SK-N-SH treated with all-trans-retinoic acid at 6 μM for 48 hours (cell line): ENCODE measurements at regions not wholly inside any gene's neighbourhood (a gene's known extent, or its start where the extent isn't known, plus 50 kb on each side); places are given as distances from the start of the nearest gene placed in this dataset.

Experiments
- ATAC-seq: fragments of 200-7000 bp; cut with Tn5 transposase; 3 replicates; pipeline ENCODE4 v1.9.1; 2020; ENCODE audit warnings: mild to moderate bottlenecking, moderate library complexity
- ARNTL ChIP-seq: fragments of 450-650 bp; formaldehyde crosslinking; IDR thresholded peaks from 2 replicates; pipeline ENCODE4 v1.5.0; 2020; ENCODE audit warnings: low read depth, mild to moderate bottlenecking, moderate library complexity, borderline replicate concordance
- CSDC2 ChIP-seq: fragments of 250-450 bp; sonication (Bioruptor Pico); IDR thresholded peaks from 2 replicates; pipeline ENCODE4 v1.5.0; 2020; ENCODE audit warnings: mild to moderate bottlenecking, moderate library complexity
- ESRRG ChIP-seq: fragments of 250-450 bp; sonication (Bioruptor Pico); IDR thresholded peaks from 2 replicates; pipeline ENCODE4 v1.6.1; 2021; ENCODE audit warnings: mild to moderate bottlenecking
- GLIS3 ChIP-seq: fragments of 250-450 bp; sonication (Bioruptor Pico); IDR thresholded peaks from 2 replicates; pipeline ENCODE4 v1.5.0; 2020; ENCODE audit warnings: mild to moderate bottlenecking, moderate library complexity
- ISL1 ChIP-seq: fragments of 250-450 bp; sonication (Bioruptor Pico); IDR thresholded peaks from 2 replicates; pipeline ENCODE4 v2.1.2; 2022; ENCODE audit warnings: mild to moderate bottlenecking, moderate library complexity
- OSR1 ChIP-seq: fragments of 250-450 bp; sonication (Bioruptor Pico); IDR thresholded peaks from 2 replicates; pipeline ENCODE4 v1.8.0; 2022; ENCODE audit warnings: moderate library complexity, mild to moderate bottlenecking, inconsistent platforms
- PATZ1 ChIP-seq: fragments of 250-450 bp; sonication (Bioruptor Pico); IDR thresholded peaks from 2 replicates; pipeline ENCODE4 v1.8.0; 2020; ENCODE audit warnings: mild to moderate bottlenecking, moderate library complexity, borderline replicate concordance
- POU6F1 ChIP-seq: fragments of 250-450 bp; sonication (Bioruptor Pico); IDR thresholded peaks from 2 replicates; pipeline ENCODE4 v1.8.0; 2021; ENCODE audit warnings: low read depth, mild to moderate bottlenecking, moderate library complexity, borderline replicate concordance
- PPARA ChIP-seq: fragments of 250-450 bp; sonication (Bioruptor Pico); IDR thresholded peaks from 2 replicates; pipeline ENCODE4 v1.5.0; 2020; ENCODE audit warnings: mild to moderate bottlenecking, borderline replicate concordance
- SNAI2 ChIP-seq: fragments of 250-450 bp; sonication (Bioruptor Pico); IDR thresholded peaks from 2 replicates; pipeline ENCODE4 v1.5.0; 2020; ENCODE audit warnings: mild to moderate bottlenecking, moderate library complexity
- TOX ChIP-seq: fragments of 250-450 bp; sonication (Bioruptor Pico); IDR thresholded peaks from 2 replicates; pipeline ENCODE4 v1.8.0; 2021; ENCODE audit warnings: mild to moderate bottlenecking, moderate library complexity, borderline replicate concordance
- TSHZ2 ChIP-seq: fragments of 250-450 bp; sonication (Bioruptor Pico); IDR thresholded peaks from 2 replicates; pipeline ENCODE4 v1.5.0; 2020; ENCODE audit warnings: mild to moderate bottlenecking, moderate library complexity
- ZFP3 ChIP-seq: fragments of 250-450 bp; sonication (Bioruptor Pico); IDR thresholded peaks from 2 replicates; pipeline ENCODE4 v1.5.0; 2020; ENCODE audit warnings: mild to moderate bottlenecking, moderate library complexity
- ZFP30 ChIP-seq: fragments of 450-650 bp; formaldehyde crosslinking; IDR thresholded peaks from 2 replicates; pipeline ENCODE4 v1.5.0; 2022; ENCODE audit warnings: mild to moderate bottlenecking, moderate library complexity
- ZNF565 ChIP-seq: fragments of 450-650 bp; formaldehyde crosslinking; conservative IDR thresholded peaks from 2 replicates; pipeline ENCODE4 v1.5.0; 2020; ENCODE audit warnings: low read depth, mild to moderate bottlenecking, moderate library complexity
- ZNF70 ChIP-seq: fragments of 450-650 bp; formaldehyde crosslinking; IDR thresholded peaks from 2 replicates; pipeline ENCODE4 v1.5.0; 2020; ENCODE audit warnings: mild to moderate bottlenecking, moderate library complexity
- ZNF8 ChIP-seq: fragments of 450-650 bp; formaldehyde crosslinking; IDR thresholded peaks from 2 replicates; pipeline ENCODE4 v1.5.0; 2020; ENCODE audit warnings: mild to moderate bottlenecking, moderate library complexity
- TF ChIP-seq, protein P1 (sequence below): fragments of 250-450 bp; sonication (Bioruptor Pico); IDR thresholded peaks from 2 replicates; pipeline ENCODE4 v1.5.1; 2020; ENCODE audit warnings: low read depth, mild to moderate bottlenecking, moderate library complexity
- TF ChIP-seq, protein P2 (sequence below): fragments of 250-450 bp; sonication (Bioruptor Pico); IDR thresholded peaks from 2 replicates; pipeline ENCODE4 v1.5.1; 2021; ENCODE audit warnings: mild to moderate bottlenecking, moderate library complexity

- ATAC-seq = no peak
Measured at GRCh38 chr16:86965331-86965730, 351.9 kb downstream of the C16orf95 start.

GRCh38 chr16:86965840-86966550 is 351.2 kb downstream of the C16orf95 start:
- ATAC-seq = peak; percentile 32; the same call in 2 of the 3 replicates
- TF ChIP-seq TSHZ2 (CRISPR knock-in tag) = no peak
- TF ChIP-seq ZNF8 (CRISPR knock-in tag) = no peak
- TF ChIP-seq ARNTL (CRISPR knock-in tag) = no peak
- TF ChIP-seq ESRRG (CRISPR knock-in tag) = no peak
- no peak for TF ChIP-seq PPARA
- TF ChIP-seq ISL1 (CRISPR knock-in tag) = no peak
- TF ChIP-seq GLIS3 (CRISPR knock-in tag) = no peak
- TF ChIP-seq ZFP3 = no peak
- no peak for TF ChIP-seq ZNF70 (CRISPR knock-in tag)
- TF ChIP-seq CSDC2 (CRISPR knock-in tag) = no peak
- TF ChIP-seq, protein P1, sequence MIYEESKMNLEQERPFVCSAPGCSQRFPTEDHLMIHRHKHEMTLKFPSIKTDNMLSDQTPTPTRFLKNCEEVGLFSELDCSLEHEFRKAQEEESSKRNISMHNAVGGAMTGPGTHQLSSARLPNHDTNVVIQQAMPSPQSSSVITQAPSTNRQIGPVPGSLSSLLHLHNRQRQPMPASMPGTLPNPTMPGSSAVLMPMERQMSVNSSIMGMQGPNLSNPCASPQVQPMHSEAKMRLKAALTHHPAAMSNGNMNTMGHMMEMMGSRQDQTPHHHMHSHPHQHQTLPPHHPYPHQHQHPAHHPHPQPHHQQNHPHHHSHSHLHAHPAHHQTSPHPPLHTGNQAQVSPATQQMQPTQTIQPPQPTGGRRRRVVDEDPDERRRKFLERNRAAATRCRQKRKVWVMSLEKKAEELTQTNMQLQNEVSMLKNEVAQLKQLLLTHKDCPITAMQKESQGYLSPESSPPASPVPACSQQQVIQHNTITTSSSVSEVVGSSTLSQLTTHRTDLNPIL (CRISPR knock-in tag) = no peak
- TF ChIP-seq, protein P2, sequence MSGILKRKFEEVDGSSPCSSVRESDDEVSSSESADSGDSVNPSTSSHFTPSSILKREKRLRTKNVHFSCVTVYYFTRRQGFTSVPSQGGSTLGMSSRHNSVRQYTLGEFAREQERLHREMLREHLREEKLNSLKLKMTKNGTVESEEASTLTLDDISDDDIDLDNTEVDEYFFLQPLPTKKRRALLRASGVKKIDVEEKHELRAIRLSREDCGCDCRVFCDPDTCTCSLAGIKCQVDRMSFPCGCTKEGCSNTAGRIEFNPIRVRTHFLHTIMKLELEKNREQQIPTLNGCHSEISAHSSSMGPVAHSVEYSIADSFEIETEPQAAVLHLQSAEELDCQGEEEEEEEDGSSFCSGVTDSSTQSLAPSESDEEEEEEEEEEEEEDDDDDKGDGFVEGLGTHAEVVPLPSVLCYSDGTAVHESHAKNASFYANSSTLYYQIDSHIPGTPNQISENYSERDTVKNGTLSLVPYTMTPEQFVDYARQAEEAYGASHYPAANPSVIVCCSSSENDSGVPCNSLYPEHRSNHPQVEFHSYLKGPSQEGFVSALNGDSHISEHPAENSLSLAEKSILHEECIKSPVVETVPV (CRISPR knock-in tag) = no peak
- TF ChIP-seq TOX = no peak
- TF ChIP-seq ZNF565 (CRISPR knock-in tag) = no peak
- TF ChIP-seq OSR1 = no peak

More at GRCh38 chr16:86965331-86965730, 351.9 kb downstream of the C16orf95 start:
- TF ChIP-seq ARNTL (CRISPR knock-in tag) = no peak
- TF ChIP-seq CSDC2 (CRISPR knock-in tag) = no peak
- no peak for TF ChIP-seq PPARA
- TF ChIP-seq ZNF565 (CRISPR knock-in tag) = no peak
- no peak for TF ChIP-seq ISL1 (CRISPR knock-in tag)
- TF ChIP-seq POU6F1 (CRISPR knock-in tag) = no peak
- TF ChIP-seq ZFP3 = no peak
- no peak for TF ChIP-seq GLIS3 (CRISPR knock-in tag)
- no peak for TF ChIP-seq ZNF8 (CRISPR knock-in tag)
- no peak for TF ChIP-seq PATZ1 (CRISPR knock-in tag)
- no peak for TF ChIP-seq TSHZ2 (CRISPR knock-in tag)
- no peak for TF ChIP-seq TOX
- TF ChIP-seq SNAI2 (CRISPR knock-in tag) = no peak
- no peak for TF ChIP-seq ZFP30 (CRISPR knock-in tag)
